ENCODE measurements at regions not wholly inside any gene's neighbourhood (a gene's known extent, or its start where the extent isn't known, plus 50 kb on each side); places are given as distances from the start of the nearest gene placed in this dataset.
"Not testable (repeated sequence)": the region's sequence is repeated elsewhere in the genome, so short reads cannot be mapped to it uniquely, and the experiment has no call there.

GRCh38 chr14:46147452-46147851 lies 504.1 kb downstream of the RPL10L start:
- no peak for DNase-seq

DNA sequence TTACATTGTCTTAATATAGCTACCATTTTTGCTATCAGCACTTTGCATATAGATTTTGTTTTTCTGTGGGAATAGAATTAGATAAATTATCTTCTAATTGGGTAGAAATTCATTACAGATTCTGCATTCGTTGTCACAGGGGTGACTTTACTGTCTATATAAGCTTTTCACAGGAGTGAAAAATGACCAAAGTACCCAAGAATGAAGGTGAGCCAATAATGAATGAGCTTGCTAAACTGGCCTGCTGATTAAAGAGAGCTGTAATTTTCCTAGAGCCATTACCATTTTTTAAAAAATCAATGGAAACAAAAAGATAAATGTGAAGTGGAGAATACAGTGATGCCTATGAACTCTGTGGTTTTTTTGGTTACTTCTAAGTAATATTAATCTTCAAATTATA lies 504.6 kb downstream of the RPL10L start:
- no peak for DNase-seq

DNA sequence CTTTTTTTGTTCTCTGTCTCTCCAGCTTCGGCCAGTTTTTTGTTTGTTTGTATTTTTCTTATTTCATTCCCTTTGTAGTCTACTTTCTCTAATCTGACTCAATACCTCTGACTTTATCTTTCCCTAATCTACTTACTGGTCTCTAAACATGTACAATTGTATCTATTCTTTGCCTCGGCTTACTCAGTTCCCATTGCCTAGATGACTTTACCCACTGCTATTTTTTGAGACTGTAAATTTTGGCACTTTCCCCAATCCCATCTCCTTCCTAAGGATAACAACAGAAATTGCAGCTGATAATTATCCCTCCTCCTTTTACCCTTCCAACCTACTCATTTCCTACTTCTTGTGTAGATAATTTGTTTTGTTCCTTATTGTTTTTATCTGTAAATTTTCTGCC lies 511.1 kb downstream of the RPL10L start:
- DNase-seq: no peak

DNA sequence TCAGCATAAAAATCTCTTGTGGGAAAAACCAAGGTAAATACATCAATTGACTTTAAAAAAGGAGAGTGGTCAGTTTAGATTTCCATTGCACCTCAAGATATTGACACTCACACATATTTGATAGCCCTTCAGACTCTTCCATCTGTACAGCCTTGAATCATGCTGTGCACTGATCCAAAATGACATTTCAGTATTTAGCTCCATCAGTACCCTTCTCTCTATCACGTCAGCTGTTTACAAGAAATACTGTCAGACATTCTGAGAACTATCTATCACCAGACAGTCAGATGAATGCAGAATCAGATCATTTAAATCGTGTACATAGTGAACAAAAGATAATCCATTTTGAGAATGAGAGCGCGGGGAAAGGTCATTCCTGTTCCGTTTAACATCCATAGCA lies 511.9 kb downstream of the RPL10L start:
- no peak for DNase-seq

DNA sequence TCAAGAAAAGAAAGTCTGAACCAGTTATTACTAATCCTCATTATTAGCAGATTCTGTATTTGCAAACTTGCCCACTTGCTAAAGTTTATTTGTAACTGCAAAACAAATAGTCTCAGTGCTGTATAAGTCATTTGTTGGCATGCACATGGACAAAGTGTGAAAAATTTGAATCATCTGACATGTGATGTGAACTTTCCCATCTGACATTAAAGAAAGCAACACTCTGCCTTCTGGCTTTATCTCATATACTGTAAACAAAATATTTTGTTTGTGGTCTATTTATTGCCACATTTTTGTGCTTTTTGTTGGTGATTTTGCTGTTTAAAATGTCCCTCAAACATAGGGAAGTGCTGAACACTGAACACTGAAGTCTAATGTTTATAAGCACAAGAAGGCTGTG lies 513.8 kb downstream of the RPL10L start:
- DNase-seq: no peak

DNA sequence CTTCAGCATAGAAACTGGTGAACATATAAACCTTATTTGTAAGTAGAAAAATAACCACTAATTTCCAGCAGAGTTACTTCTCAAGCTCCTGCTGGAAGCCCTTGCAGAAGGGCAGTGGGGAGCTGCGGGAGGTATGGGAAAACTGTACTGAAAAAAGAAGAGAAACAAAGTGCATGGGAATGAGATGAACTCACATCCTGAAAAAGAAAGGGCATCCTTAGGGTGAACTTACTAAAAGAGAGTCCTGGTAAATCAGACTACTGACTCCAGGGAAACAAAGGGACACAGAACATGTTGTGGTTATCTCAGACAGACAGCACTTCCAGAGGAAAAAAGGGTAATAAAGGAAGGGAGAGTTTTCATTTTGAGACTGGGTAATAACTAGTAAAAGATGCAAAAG lies 515.1 kb downstream of the RPL10L start:
- DNase-seq: no peak

DNA sequence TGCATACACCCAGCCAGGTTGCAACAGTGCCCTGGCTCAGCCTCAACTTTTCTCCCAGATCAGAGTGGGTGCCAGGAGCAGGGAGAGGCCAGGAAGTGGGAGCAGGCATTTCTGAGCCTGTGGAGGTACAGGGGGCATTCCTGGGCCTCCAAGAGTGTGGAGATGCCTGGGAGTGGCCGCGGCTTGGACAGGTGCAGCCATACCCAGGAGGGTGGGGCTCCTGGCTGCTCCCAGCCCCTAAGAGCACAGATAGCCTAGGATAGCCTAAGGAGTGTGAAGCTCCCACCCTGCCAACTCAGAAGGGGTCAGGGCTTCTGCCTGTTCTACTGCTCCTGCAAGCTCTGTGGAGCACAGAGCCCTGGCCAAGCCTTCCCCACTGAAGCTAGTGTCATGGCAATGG lies 543.4 kb downstream of the RPL10L start:
- DNase-seq: no peak

DNA sequence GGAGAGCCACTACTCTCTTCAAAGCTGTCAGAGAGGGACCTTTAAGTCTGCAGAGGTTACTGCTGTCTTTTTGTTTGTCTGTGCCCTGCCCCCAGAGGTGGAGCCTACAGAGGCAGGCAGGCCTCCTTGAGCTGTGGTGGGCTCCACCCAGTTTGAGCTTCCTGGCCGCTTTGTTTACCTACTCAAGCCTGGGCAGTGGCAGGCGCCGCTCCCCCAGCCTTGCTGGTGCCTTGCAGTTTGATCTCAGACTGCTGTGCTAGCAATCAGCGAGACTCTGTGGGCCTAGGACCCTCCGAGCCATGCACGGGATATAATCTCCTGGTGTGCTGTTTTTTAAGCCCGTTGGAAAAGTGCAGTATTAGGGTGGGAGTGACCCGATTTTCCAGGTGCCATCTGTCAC lies 550.7 kb downstream of the RPL10L start:
- DNase-seq: not testable (repeated sequence)

DNA sequence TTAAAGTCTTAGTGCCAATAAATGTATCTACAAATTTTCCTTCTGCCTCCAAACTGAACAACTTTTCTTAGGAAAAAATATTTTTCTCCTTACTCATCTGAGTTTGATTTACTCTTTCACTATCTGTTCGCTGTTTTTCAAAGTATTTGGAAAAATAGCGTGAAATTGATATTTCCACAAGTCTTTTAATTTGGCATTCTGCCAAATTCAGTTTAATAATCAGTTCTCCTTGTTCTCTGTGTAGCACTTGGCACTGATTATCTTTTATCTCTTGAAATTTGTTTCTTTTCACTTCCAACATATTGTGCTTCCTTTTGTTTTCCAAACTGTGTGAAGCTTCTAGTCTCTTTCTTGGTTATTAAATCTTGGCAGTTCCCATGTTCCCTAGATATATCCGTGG lies 559.8 kb downstream of the RPL10L start:
- DNase-seq: no peak

GRCh38 chr14:46087604-46088003 lies 564.0 kb downstream of the RPL10L start:
- DNase-seq: no peak

DNA sequence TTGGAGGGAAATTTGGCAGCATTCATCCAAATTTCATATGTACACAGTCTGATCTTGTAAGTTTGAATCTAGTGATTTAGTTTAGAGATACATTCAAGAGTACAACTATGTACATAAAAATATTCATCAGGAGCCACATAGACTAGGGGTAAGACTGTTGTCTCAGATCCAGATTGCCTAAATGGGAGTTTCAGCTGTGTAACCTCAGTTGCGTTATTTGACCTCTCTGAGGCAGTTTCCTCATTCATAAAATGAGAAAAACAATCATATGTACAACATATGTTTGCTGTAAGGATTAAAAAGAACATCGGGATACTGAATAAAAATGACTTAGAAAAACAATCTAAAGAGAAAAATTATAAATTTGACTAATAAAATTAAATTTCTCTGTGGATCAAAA lies 577.5 kb downstream of the RPL10L start:
- no peak for DNase-seq

GRCh38 chr14:46063872-46064271 lies 587.7 kb downstream of the RPL10L start:
- DNase-seq: no peak

DNA sequence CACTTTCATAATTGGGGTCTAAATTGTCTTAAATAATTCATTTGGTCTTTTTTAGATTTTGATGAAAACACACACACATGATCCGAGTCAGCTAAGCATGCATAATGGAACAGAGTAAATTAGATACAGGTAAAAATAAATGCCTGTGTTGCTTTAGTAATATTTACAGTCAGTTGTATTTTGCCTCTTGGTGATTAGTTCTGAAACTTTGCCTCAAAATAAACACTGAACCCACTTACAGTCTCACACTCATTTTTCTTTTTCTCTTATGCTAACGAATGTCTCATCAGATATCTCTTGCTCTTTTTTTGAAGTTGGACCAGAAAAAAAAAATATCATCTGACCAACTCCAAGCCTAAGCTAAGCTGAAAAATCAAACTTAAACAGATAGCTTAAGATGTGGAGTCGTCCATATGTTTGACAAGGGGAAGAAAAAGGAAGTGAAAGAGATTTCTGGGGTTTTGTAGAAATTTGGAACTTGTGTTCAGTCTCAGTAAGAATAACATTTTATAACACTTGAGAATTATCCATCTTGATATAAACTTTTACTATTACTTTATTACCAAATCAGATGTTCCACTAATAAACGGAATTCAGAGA lies 592.5 kb downstream of the RPL10L start:
- no peak for DNase-seq

GRCh38 chr14:46057799-46058198 lies 593.8 kb downstream of the RPL10L start:
- DNase-seq: no peak

DNA sequence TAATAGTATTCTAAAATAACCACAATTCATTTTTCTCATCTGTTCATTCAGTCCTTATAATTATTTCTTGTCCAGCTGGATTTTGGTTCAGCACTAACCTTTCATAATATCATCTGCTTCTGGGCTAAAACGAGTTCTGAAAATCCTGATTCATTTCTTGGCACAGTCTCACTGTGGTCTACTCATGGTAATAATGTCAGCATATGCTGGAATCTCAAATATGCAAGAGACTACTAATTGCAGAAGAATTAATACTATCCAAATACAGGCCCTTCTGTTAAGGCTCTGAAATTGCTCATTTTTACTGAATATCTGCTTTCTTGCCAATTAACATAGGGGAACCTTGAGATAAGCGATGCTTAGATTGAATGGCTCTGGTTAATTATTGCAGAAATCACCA lies 597.1 kb downstream of the RPL10L start:
- no peak for DNase-seq

GRCh38 chr14:46053221-46053620 lies 598.4 kb downstream of the RPL10L start:
- no peak for DNase-seq

- no peak for DNase-seq
Measured at GRCh38 chr14:46051796-46052195, 599.8 kb downstream of the RPL10L start.

DNA sequence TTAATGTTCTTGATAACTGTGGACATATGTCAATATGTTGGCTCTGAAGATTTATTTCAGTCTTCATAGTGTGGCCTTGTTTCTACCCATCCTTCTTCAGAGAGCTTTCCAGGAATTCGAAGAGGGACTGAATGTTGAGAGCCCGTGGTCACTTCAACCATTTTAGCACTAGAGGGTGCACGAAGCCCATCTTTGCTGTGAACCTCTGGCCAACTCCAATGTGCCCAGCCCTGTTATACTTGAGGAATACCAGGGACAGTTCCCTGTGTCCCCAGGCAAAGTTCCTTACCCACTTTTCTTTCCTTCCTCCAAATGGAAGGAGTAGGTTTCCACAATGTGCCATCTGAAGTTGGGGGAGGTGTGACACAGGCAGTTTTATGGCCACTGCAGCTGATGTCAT lies 603.5 kb downstream of the RPL10L start:
- no peak for DNase-seq

- no peak for DNase-seq
Measured at GRCh38 chr14:46036099-46036498, 615.5 kb downstream of the RPL10L start.

DNA sequence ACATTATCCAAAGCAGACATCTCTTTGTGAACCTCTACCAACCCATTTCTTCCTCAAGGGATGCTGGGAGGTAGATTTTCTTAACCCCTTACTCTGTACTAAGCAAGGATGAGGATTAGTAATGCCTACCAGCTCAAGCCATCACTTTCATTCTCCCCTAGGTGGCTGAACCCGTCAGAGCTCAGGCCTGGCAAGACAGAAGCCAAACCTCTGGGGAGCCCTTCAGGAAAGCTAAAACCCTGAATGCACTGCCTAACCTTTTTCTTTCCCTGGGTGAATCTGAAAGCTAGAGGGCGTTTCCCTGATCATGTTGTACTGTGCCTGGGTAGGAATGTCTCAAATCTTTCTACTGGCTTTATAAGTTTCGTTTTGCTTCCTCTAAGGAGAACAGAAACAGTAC lies 617.3 kb downstream of the RPL10L start:
- DNase-seq: no peak

DNA sequence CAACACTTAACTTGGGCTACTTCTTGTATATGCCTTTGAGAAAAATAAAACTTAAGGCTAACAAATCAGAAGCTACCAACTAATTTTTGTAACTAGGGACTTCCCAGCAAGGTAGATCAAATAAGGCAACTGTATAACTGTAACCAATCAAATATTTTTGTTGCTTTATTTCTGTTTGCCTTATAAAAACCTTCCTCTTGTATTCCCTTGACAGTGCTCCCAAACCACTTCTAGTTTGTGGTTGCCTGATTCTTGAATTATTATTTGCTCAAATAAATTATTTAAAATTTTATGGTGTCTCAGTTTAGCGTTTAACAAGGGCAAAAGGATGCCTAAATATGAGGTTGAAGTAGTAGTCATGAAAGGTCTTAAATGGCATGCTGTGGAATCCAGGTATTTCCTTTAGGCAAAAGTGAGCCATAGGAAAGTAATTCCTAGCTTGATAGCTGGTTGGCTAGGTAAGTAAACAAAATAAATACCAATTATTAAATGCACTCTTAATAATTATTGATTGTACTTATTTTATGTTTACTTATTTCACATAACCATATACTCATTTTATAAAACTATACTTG lies 632.6 kb downstream of the RPL10L start:
- DNase-seq: no peak

DNA sequence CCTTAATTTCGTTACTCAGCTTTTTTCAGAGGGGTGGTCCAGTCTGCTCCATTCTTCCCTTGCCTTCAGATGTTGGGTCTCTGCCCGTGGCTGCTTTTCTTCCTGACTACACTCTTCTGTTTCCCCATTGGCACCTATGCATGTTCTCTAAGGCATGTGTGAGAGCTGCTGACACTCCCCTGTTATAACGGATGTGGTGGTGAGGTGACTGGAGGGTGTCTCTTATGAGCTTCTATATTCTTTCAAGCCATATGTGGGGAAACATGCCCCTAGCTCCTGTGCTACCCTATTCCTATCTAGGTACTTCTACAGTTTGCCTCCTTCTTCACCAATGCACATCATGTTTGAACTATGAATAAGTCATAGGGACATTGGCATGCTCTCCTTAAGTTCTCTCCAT lies 643.2 kb downstream of the RPL10L start:
- DNase-seq: no peak

DNA sequence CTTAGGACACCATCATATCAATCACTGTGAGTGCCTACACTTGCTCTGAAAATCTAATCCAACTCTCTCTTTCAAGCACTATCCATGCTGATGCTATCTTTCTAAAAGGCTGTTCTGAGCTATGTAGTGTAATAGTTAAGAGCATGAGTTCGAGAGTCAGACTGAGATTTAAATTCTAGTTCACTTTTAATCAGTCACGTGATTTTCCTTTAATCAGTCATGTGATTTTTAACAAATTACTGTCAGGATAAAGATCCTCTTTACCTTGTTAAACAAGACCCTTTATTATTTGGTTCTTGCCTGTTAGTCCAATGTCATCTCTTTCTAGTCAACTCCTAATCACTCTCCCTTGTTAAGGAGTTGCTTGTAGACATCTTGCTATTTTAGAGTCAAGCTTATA lies 653.0 kb downstream of the RPL10L start:
- no peak for DNase-seq

- no peak for DNase-seq
Measured at GRCh38 chr14:45990252-45990651, 661.3 kb downstream of the RPL10L start.

DNA sequence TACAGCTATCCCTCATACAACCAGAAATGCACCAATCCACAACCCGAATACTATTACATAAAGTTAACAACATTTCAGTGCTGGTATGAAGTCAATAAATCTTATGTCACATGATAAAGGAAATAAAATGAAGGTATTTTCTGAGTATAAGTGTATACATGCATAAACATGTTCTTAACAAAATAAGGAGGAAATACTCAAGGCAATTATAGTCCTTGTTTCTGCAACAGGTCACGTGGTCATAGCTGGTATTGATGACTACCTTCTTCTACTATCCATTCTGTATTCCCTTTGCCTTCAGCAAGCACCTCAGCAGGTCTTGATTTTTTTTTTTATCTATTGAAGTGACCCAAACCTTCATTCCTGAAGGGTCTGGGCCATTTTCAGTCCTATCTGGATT lies 675.6 kb downstream of the RPL10L start:
- no peak for DNase-seq

DNA sequence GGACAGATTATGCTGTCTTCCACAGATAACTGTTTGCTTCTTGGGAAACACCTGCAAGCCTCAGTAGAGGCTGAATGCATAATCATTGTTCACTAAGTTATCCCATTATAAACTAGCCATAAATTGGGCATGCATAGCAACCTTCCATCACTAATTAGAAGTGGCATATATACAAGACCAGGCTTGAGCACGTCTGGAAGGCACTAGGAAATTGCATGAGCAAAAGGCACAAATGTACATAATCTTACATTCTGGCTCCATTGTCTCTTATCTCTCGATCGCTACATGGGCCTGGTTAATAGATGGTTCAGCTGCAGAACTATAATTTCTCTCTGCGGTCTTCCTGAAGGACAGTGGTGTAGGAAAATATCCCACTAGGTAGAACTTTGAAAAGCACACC lies 679.2 kb downstream of the RPL10L start:
- no peak for DNase-seq
